IMR-90 (cell line): ENCODE measurements at regions not wholly inside any gene's neighbourhood (a gene's known extent, or its start where the extent isn't known, plus 50 kb on each side); places are given as distances from the start of the nearest gene placed in this dataset.
A peak's percentile ranks its signal among the peaks of the same experiment; 100 is the strongest.

ENCODE experiments used
- ATAC-seq: fragments of 200-7000 bp; cut with Tn5 transposase; 2 replicates; pipeline ENCODE4 v1.9.1; 2020; ENCODE audit warnings: low read depth, mild to moderate bottlenecking, moderate library complexity
- BruUV-seq: library from RNA; stranded (reverse); fragments of 400-500 nt; replicated peaks from 2 replicates; lab custom pipeline; 2021; lab: Mats Ljungman, UMichigan
- CTCF ChIA-PET: fragments of 300-600 bp; formaldehyde crosslinking; extraction: SDS; loops from one replicate; lab custom pipeline; 2021; ENCODE audit warnings: antibody characterized with exemption; lab: Yijun Ruan, JAX
- POLR2A ChIA-PET: fragments of 300-600 bp; sonication (Branson Sonifier 250); formaldehyde crosslinking; loops from one replicate; lab custom pipeline; 2022; ENCODE audit warnings: antibody characterized with exemption; ENCODE audit not compliant: unreplicated experiment; lab: Charles Lee
- DNase-seq: peaks from one replicate; pipeline ENCODE4 v3.0.0; 2013
- H2AFZ ChIP-seq: replicated peaks from 2 replicates; pipeline ENCODE3; 2013; ENCODE audit warnings: low read length, mild to moderate bottlenecking; ENCODE audit not compliant: poor library complexity
- H2AK5ac ChIP-seq: 2 replicates; pipeline ENCODE4 v1.6.1; 2013; ENCODE audit warnings: low read depth, low read length, inconsistent platforms
- H2AK9ac ChIP-seq: replicated peaks from 2 replicates; pipeline ENCODE3; 2013; ENCODE audit warnings: mild to moderate bottlenecking, low read depth, low read length, moderate library complexity; ENCODE audit not compliant: poor library complexity
- H2BK120ac ChIP-seq: 2 replicates; pipeline ENCODE4 v1.6.1; 2013; ENCODE audit warnings: low read depth, low read length, inconsistent platforms
- H2BK15ac ChIP-seq: 3 replicates; pipeline ENCODE4 v1.6.1; 2013; ENCODE audit warnings: low read depth, low read length, inconsistent platforms
- H2BK20ac ChIP-seq: 2 replicates; pipeline ENCODE4 v1.6.1; 2013; ENCODE audit warnings: low read depth, mild to moderate bottlenecking, inconsistent platforms, low read length, moderate library complexity
- H2BK5ac ChIP-seq: 2 replicates; pipeline ENCODE4 v1.6.1; 2013; ENCODE audit warnings: mild to moderate bottlenecking, low read depth, low read length, inconsistent platforms; ENCODE audit not compliant: poor library complexity, severe bottlenecking
- H3K14ac ChIP-seq: replicated peaks from 2 replicates; pipeline ENCODE4 v1.6.1; 2013; ENCODE audit warnings: low read depth, low read length, inconsistent platforms
- H3K18ac ChIP-seq: 2 replicates; pipeline ENCODE4 v1.6.1; 2013; ENCODE audit warnings: low read depth, low read length, control low read depth
- H3K23ac ChIP-seq: 2 replicates; pipeline ENCODE4 v1.6.1; 2013; ENCODE audit warnings: low read depth, low read length, inconsistent platforms
- H3K27ac ChIP-seq: 2 replicates; pipeline ENCODE4 v1.5.1; 2013; ENCODE audit warnings: mild to moderate bottlenecking, control low read depth, low read length; ENCODE audit not compliant: insufficient read depth
- H3K27me3 ChIP-seq: 2 replicates; pipeline ENCODE4 v1.6.1; 2013; ENCODE audit warnings: low read length; ENCODE audit not compliant: control insufficient read depth, insufficient read depth
- H3K36me3 ChIP-seq: 2 replicates; pipeline ENCODE4 v1.6.1; 2013; ENCODE audit warnings: low read length, mixed read lengths; ENCODE audit not compliant: control insufficient read depth, insufficient read depth
- H3K4ac ChIP-seq: 2 replicates; pipeline ENCODE4 v1.6.1; 2013; ENCODE audit warnings: low read depth, low read length, inconsistent platforms
- H3K4me1 ChIP-seq: 2 replicates; pipeline ENCODE4 v1.6.1; 2013; ENCODE audit warnings: low read length, mixed read lengths; ENCODE audit not compliant: control insufficient read depth, insufficient read depth
- H3K4me2 ChIP-seq: 2 replicates; pipeline ENCODE4 v1.6.1; 2013; ENCODE audit warnings: low read depth, mild to moderate bottlenecking, control low read depth, low read length, moderate library complexity
- H3K4me3 ChIP-seq: 2 replicates; pipeline ENCODE4 v1.5.1; 2013; ENCODE audit warnings: low read depth, mild to moderate bottlenecking, control low read depth, low read length, moderate library complexity; ENCODE audit not compliant: insufficient read depth
- H3K56ac ChIP-seq: 2 replicates; pipeline ENCODE4 v1.6.1; 2013; ENCODE audit warnings: low read length, inconsistent platforms; ENCODE audit not compliant: insufficient read depth; ENCODE audit errors: extremely low read depth
- H3K79me1 ChIP-seq, 2 experiments: 2 replicates each; pipeline ENCODE4 v1.6.1; 2013; ENCODE audit warnings: low read length in 2 of 2, inconsistent platforms in 1 of 2, low read depth in 1 of 2
- H3K9ac ChIP-seq: 2 replicates; pipeline ENCODE4 v1.6.1; 2013; ENCODE audit warnings: low read depth, low read length, control low read depth
- H3K9me1 ChIP-seq: 2 replicates; pipeline ENCODE4 v1.6.1; 2013; ENCODE audit warnings: low read length, inconsistent platforms; ENCODE audit not compliant: insufficient read depth
- H3K9me3 ChIP-seq: 2 replicates; pipeline ENCODE4 v1.6.1; 2013; ENCODE audit warnings: low read length; ENCODE audit not compliant: control insufficient read depth, insufficient read depth
- H4K20me1 ChIP-seq: 2 replicates; pipeline ENCODE4 v1.6.1; 2013; ENCODE audit warnings: low read length, inconsistent platforms; ENCODE audit not compliant: insufficient read depth
- H4K5ac ChIP-seq: 2 replicates; pipeline ENCODE4 v1.6.1; 2013; ENCODE audit warnings: mild to moderate bottlenecking, low read depth, low read length, control low read depth
- H4K8ac ChIP-seq, 2 experiments: 2 replicates each; pipeline ENCODE4 v1.6.1; 2013; ENCODE audit warnings: low read depth in 2 of 2, low read length in 2 of 2, control low read depth in 1 of 2, inconsistent platforms in 1 of 2
- H4K91ac ChIP-seq: 2 replicates; pipeline ENCODE4 v1.6.1; 2013; ENCODE audit warnings: low read depth, low read length, inconsistent platforms; ENCODE audit not compliant: insufficient read depth
- FOS ChIP-seq: fragments of 150-350 bp; IDR thresholded peaks from 2 replicates; pipeline ENCODE4 v1.6.1; 2016; ENCODE audit warnings: low read depth, low read length
- MAZ ChIP-seq: IDR thresholded peaks from 2 replicates; pipeline ENCODE4 v1.6.1; 2012; ENCODE audit warnings: low read depth, mild to moderate bottlenecking, low read length, improper control_type of control experiment, moderate library complexity, borderline replicate concordance
- NFE2L2 ChIP-seq: fragments of 150-350 bp; IDR thresholded peaks from 2 replicates; pipeline ENCODE4 v1.6.1; 2016; ENCODE audit warnings: low read depth, mild to moderate bottlenecking, low read length
- RCOR1 ChIP-seq: IDR thresholded peaks from 2 replicates; pipeline ENCODE4 v1.6.1; 2012; ENCODE audit warnings: mild to moderate bottlenecking, low read length, improper control_type of control experiment; ENCODE audit not compliant: insufficient replicate concordance
- RFX5 ChIP-seq: IDR thresholded peaks from 2 replicates; pipeline ENCODE4 v1.8.0; 2012; ENCODE audit warnings: low read depth, mild to moderate bottlenecking, low read length, moderate library complexity
- SMC3 ChIP-seq: fragments of 150-350 bp; IDR thresholded peaks from 2 replicates; pipeline ENCODE4 v1.6.1; 2016; ENCODE audit warnings: low read depth, mild to moderate bottlenecking, antibody characterized with exemption, low read length, moderate library complexity
- WGBS, 2 experiments: methylation state at CpG; one replicate each; pipeline versions ENCODE4 v1.1.5 to v1.1.7; 2013; ENCODE audit warnings: missing lambda C conversion rate in 2 of 2; ENCODE audit not compliant: insufficient read length in 1 of 2; ENCODE audit errors: extremely low coverage in 2 of 2; 5-methylcytosine and 5-hydroxymethylcytosine counted together
- dilution Hi-C: fragments of 300-500 bp; cut with HindIII; formaldehyde crosslinking; loops from one replicate; pipeline ENCODE4 v1.14.3; 2018; ENCODE audit warnings: low sequenced_read_pairs; ENCODE audit not compliant: unreplicated experiment
- in situ Hi-C: fragments of 300-500 bp; cut with MboI; formaldehyde crosslinking; loops from 3 replicates; pipeline ENCODE4 v1.14.3; 2019; ENCODE audit warnings: low sequenced_read_pairs, inconsistent platforms, mixed read lengths
- intact Hi-C: fragments of 100-400 bp; cut with micrococcal nuclease; formaldehyde crosslinking; loops from 2 replicates; pipeline ENCODE4 v1.10.0; 2022
- TF ChIP-seq, protein P1 (sequence below): fragments of 150-350 bp; IDR thresholded peaks from 2 replicates; pipeline ENCODE4 v1.6.1; 2017; ENCODE audit warnings: mild to moderate bottlenecking, antibody characterized with exemption, low read length, low read depth
- TF ChIP-seq, protein P2 (sequence below): fragments of 150-350 bp; IDR thresholded peaks from 2 replicates; pipeline ENCODE4 v1.6.1; 2016; ENCODE audit warnings: low read depth, mild to moderate bottlenecking, low read length, moderate library complexity, borderline replicate concordance

DNA sequence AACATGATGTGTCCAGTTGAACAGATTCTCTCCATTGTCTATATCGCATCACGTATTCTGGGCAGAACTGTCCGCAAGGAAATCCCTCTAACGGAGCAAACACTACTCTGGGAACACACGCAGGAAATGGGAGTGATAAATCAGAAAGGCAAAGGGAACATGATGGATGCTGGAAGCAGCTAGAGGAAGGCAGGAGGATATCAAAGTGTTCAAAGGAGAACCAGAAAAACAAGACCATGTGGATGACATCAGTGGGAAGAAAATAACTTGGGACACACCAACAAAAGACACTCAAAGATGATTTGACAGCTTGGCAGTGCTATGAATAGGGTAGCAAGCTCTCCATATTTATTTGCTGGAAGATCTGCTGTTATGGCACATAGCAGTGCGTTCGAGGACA, 142.9 kb downstream of the PLK2 start:
- Histone ChIP-seq H4K8ac (no peak overlapping the region; a peak in 1 of 4 replicates), H3K4ac (0 out of 2 replicates have a peak overlapping the region, but pooled peaks have one; percentile 16), H3K4me3 (no peak overlapping the region), H2BK120ac (no peak overlapping the region; the same call in 1 of the 2 replicates), H3K9me1 (peaks cover 6% of the 10 kb centered on the region; the same call in 1 of the 2 replicates), H3K9ac (no peak overlapping the region), H2BK15ac (no peak overlapping the region), H2BK5ac (no peak overlapping the region), H3K36me3 (no peaks in the 10 kb centered on the region), H2AFZ (no peak overlapping the region), H4K20me1 (no peaks in the 10 kb centered on the region), H3K14ac (peak overlapping the region; percentile 48; the same call in 1 of the 2 replicates), H3K4me2 (no peak overlapping the region), H3K18ac (no peak overlapping the region), H3K56ac (no peak overlapping the region), H4K5ac (no peak overlapping the region), H3K4me1 (peaks cover 2% of the 10 kb centered on the region; the same call in 1 of the 2 replicates), H2BK20ac (no peak overlapping the region), H4K91ac (no peak overlapping the region), H3K79me1 (no peaks in the 10 kb centered on the region), H2AK9ac (peak overlapping the region; percentile 32), H3K9me3 (no peaks in the 10 kb centered on the region), H3K23ac (no peak overlapping the region), H2AK5ac (peak overlapping the region; percentile 51; the same call in 1 of the 2 replicates), H3K27ac (no peak overlapping the region), H3K27me3 (no peaks in the 10 kb centered on the region)
- ChIA-PET POLR2A (no interaction called here), CTCF (no interaction called here)
- dilution Hi-C loops (no loop called here), intact Hi-C loops (no loop called here), in situ Hi-C loops (no loop called here)
- no CpG with 5 or more reads among the region's 7 CpGs for WGBS, 2 experiments
- DNase-seq (no peak), ATAC-seq (no peak)
- no TSS peak for BruUV-seq
- TF ChIP-seq, protein P1, sequence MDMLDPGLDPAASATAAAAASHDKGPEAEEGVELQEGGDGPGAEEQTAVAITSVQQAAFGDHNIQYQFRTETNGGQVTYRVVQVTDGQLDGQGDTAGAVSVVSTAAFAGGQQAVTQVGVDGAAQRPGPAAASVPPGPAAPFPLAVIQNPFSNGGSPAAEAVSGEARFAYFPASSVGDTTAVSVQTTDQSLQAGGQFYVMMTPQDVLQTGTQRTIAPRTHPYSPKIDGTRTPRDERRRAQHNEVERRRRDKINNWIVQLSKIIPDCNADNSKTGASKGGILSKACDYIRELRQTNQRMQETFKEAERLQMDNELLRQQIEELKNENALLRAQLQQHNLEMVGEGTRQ, result no peak
- TF ChIP-seq FOS (no peak), NFE2L2 (no peak), RCOR1 (no peak), MAZ (no peak), RFX5 (no peak), SMC3 (no peak)
- TF ChIP-seq, protein P2, sequence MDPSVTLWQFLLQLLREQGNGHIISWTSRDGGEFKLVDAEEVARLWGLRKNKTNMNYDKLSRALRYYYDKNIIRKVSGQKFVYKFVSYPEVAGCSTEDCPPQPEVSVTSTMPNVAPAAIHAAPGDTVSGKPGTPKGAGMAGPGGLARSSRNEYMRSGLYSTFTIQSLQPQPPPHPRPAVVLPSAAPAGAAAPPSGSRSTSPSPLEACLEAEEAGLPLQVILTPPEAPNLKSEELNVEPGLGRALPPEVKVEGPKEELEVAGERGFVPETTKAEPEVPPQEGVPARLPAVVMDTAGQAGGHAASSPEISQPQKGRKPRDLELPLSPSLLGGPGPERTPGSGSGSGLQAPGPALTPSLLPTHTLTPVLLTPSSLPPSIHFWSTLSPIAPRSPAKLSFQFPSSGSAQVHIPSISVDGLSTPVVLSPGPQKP, result no peak
